PC-9 (cell line): ENCODE measurements at regions not wholly inside any gene's neighbourhood (a gene's known extent, or its start where the extent isn't known, plus 50 kb on each side); places are given as distances from the start of the nearest gene placed in this dataset.

ENCODE experiments used
- BruUV-seq: library from RNA; stranded (reverse); fragments of 400-500 nt; replicated peaks from 2 replicates; lab custom pipeline; 2021; lab: Mats Ljungman, UMichigan
- CTCF ChIA-PET: fragments of 300-600 bp; sonication (Branson Sonifier 250); formaldehyde crosslinking; loops from one replicate; lab custom pipeline; 2022; ENCODE audit warnings: antibody characterized with exemption; lab: Charles Lee
- POLR2A ChIA-PET: fragments of 300-600 bp; sonication (Branson Sonifier 250); formaldehyde crosslinking; loops from one replicate; lab custom pipeline; 2022; ENCODE audit warnings: antibody characterized with exemption; ENCODE audit not compliant: unreplicated experiment; lab: Charles Lee
- DNase-seq, 2 experiments: peaks; one replicate each; pipeline versions ENCODE4 v3.0.0 to v3.0.0-alpha.2; 2015 to 2022; ENCODE audit warnings: mixed read lengths in 1 of 2
- H2AFZ ChIP-seq: fragments of 200-600 bp; sonication (generic); 2 replicates; pipeline ENCODE4 v1.8.1; 2017; ENCODE audit warnings: antibody characterized with exemption
- H3F3A ChIP-seq: fragments of 200-600 bp; sonication (generic); 2 replicates; pipeline ENCODE4 v1.8.1; 2017; ENCODE audit warnings: antibody characterized with exemption, mild to moderate bottlenecking, low read depth; ENCODE audit not compliant: insufficient read depth
- H3K27ac ChIP-seq: fragments of 200-600 bp; sonication (generic); 2 replicates; pipeline ENCODE4 v1.6.1; 2016; ENCODE audit warnings: mixed run types
- H3K27me3 ChIP-seq: fragments of 200-600 bp; sonication (generic); 2 replicates; pipeline ENCODE4 v1.6.1; 2016; ENCODE audit warnings: low read depth, mixed run types; ENCODE audit not compliant: insufficient read depth
- H3K36me3 ChIP-seq: fragments of 200-600 bp; sonication (generic); 2 replicates; pipeline ENCODE4 v1.6.1; 2016; ENCODE audit warnings: low read depth, mixed run types
- H3K4me1 ChIP-seq: fragments of 200-600 bp; sonication (generic); replicated peaks from 2 replicates; pipeline ENCODE4 v1.6.1; 2016; ENCODE audit warnings: mixed run types; ENCODE audit not compliant: insufficient read depth
- H3K4me2 ChIP-seq: fragments of 200-600 bp; sonication (generic); 2 replicates; pipeline ENCODE4 v1.6.1; 2017; ENCODE audit warnings: mixed run types
- H3K4me3 ChIP-seq: fragments of 200-600 bp; sonication (generic); 2 replicates; pipeline ENCODE4 v1.6.1; 2016; ENCODE audit warnings: mixed run types
- H3K79me2 ChIP-seq: fragments of 200-600 bp; sonication (generic); 2 replicates; pipeline ENCODE4 v1.6.1; 2017; ENCODE audit warnings: low read depth, mixed run types
- H3K9me2 ChIP-seq: fragments of 200-600 bp; sonication (generic); 2 replicates; pipeline ENCODE4 v1.8.1; 2017; ENCODE audit warnings: mild to moderate bottlenecking; ENCODE audit not compliant: insufficient read depth
- H3K9me3 ChIP-seq: fragments of 200-600 bp; sonication (generic); 2 replicates; pipeline ENCODE4 v1.8.1; 2016; ENCODE audit warnings: low read depth; ENCODE audit not compliant: insufficient read depth
- H4K20me1 ChIP-seq: fragments of 200-600 bp; sonication (generic); 2 replicates; pipeline ENCODE4 v1.8.1; 2017; ENCODE audit not compliant: insufficient read depth
- CTCF ChIP-seq: fragments of 200-600 bp; sonication (generic); conservative IDR thresholded peaks from 2 replicates; pipeline ENCODE4 v1.6.1; 2017; ENCODE audit warnings: mixed run types, antibody characterized with exemption, mild to moderate bottlenecking, moderate library complexity
- EZH2 ChIP-seq: fragments of 200-600 bp; sonication (generic); IDR thresholded peaks from 2 replicates; pipeline ENCODE4 v1.8.0; 2017; ENCODE audit warnings: antibody characterized with exemption, low read depth
- intact Hi-C: fragments of 100-400 bp; cut with micrococcal nuclease; formaldehyde crosslinking; loops from one replicate; pipeline ENCODE4 v1.10.0; 2022; ENCODE audit not compliant: unreplicated experiment

GRCh38 chr10:57513637-57514036, 754.1 kb downstream of the IPMK start:
- no TSS peak for BruUV-seq

GRCh38 chr10:57507788-57508187, 759.9 kb downstream of the IPMK start:
- Histone ChIP-seq H3K79me2 (no peaks in the 10 kb centered on the region), H3K9me3 (no peaks in the 10 kb centered on the region), H3F3A (no peaks in the 10 kb centered on the region), H3K4me3 (no peak overlapping the region), H4K20me1 (no peaks in the 10 kb centered on the region), H3K36me3 (no peaks in the 10 kb centered on the region), H3K9me2 (no peaks in the 10 kb centered on the region), H3K4me2 (no peak overlapping the region), H2AFZ (no peak overlapping the region), H3K27me3 (no peaks in the 10 kb centered on the region), H3K4me1 (no peaks in the 10 kb centered on the region), H3K27ac (no peak overlapping the region)
- CTCF ChIA-PET, result no interaction called here
- BruUV-seq, result no TSS peak
- DNase-seq, result no peak
- POLR2A ChIA-PET, result no interaction called here
- TF ChIP-seq CTCF (no peak), EZH2 (no peak)
- intact Hi-C loops, result no loop called here

More at GRCh38 chr10:57513637-57514036, 754.1 kb downstream of the IPMK start:
- H3K9me2 ChIP-seq, result 0 out of 2 replicates have a peak, but pooled peaks cover 2% of the 10 kb centered on the region
- H3K9me3 ChIP-seq, result no peaks in the 10 kb centered on the region
- H4K20me1 ChIP-seq, result no peaks in the 10 kb centered on the region
- H3K79me2 ChIP-seq, result no peaks in the 10 kb centered on the region
- H3K4me1 ChIP-seq, result no peaks in the 10 kb centered on the region
- H3K27me3 ChIP-seq, result no peaks in the 10 kb centered on the region
- POLR2A ChIA-PET, result no interaction called here
- no peaks in the 10 kb centered on the region for H3K36me3 ChIP-seq
- no peak for TF ChIP-seq EZH2
- TF ChIP-seq CTCF, result no peak
- CTCF ChIA-PET, result no interaction called here
- H3K4me2 ChIP-seq, result no peak overlapping the region
- no peak for DNase-seq
- no peaks in the 10 kb centered on the region for H3F3A ChIP-seq
- intact Hi-C loops, result no loop called here
- no peak overlapping the region for H3K4me3 ChIP-seq
- H2AFZ ChIP-seq, result no peak overlapping the region
- H3K27ac ChIP-seq, result no peak overlapping the region

GRCh38 chr10:57506414-57507094, 761.1 kb downstream of the IPMK start:
- no peak overlapping the region for H3K4me3 ChIP-seq
- H3K4me2 ChIP-seq, result no peak overlapping the region
- H3K4me1 ChIP-seq, result no peaks in the 10 kb centered on the region
- CTCF ChIA-PET, result no interaction called here
- H3F3A ChIP-seq, result no peaks in the 10 kb centered on the region
- intact Hi-C loops, result no loop called here
- no peaks in the 10 kb centered on the region for H3K9me2 ChIP-seq
- TF ChIP-seq EZH2, result no peak
- no peak for TF ChIP-seq CTCF
- H2AFZ ChIP-seq, result no peak overlapping the region
- no peaks in the 10 kb centered on the region for H3K36me3 ChIP-seq
- POLR2A ChIA-PET, result no interaction called here
- no peak overlapping the region for H3K27ac ChIP-seq
- no peak for DNase-seq
- H3K79me2 ChIP-seq, result no peaks in the 10 kb centered on the region
- no peaks in the 10 kb centered on the region for H4K20me1 ChIP-seq
- no TSS peak for BruUV-seq
- no peaks in the 10 kb centered on the region for H3K9me3 ChIP-seq
- H3K27me3 ChIP-seq, result no peaks in the 10 kb centered on the region
